ENCODE measurements at regions not wholly inside any gene's neighbourhood (a gene's known extent, or its start where the extent isn't known, plus 50 kb on each side); places are given as distances from the start of the nearest gene placed in this dataset.

DNA sequence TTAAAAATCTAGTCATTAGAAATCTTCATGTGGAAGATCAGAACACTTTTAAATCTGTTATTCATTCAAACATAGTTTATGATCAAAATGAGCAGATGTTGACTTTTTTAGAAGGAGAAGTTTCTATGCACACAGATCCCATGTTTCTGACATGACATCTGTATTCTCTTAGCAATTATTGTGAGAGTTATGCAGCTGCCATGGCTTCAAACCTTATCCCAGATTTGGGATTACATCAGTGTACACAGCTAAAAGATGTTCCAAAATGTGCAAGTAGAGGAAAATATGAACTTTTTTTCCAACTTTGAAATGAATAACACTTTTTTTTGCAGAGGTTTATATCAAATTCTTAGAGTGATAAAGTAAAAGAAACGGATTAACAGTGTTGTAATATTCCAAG, 1166.9 kb downstream of the ZPLD1 start (continued):
- TF ChIP-seq FOSL2 (IDR thresholded peaks at IDR 0.05) (no peak), FOSL2 (CRISPR knock-in tag; IDR thresholded peaks at IDR 0.05) (no peak), POLR2A (IDR thresholded peaks at IDR 0.05; ENCODE audit: low read length) (no peak)

DNA sequence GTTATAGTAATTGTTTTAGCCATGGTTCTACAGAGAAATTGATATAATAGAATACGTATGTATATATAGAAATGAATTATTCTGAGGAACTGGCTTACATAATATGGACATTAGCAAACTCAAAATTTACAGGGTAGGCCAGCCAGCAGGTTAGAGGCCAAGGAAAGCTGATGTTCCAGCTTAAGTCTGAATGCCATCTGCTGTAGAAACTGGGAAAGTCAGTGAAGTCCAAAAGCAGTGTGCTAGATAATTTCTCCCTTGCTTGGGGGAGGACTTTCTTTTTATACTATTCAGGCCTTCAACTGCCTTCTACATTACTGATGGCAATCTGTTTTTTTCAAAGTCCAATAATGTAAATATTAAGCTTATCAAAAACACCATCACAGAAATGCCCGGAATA, 1174.7 kb downstream of the ZPLD1 start:
- POLR2A ChIA-PET: no interaction called here
- Histone ChIP-seq H3K4me1 (no peaks in the 10 kb centered on the region), H3K9me3 (no peaks in the 10 kb centered on the region), H3K4me2 (no peak overlapping the region), H3K27ac (no peak overlapping the region), H3K4me3 (no peak overlapping the region)
- TF ChIP-seq MAFK (IDR thresholded peaks at IDR 0.05; ENCODE audit: partially characterized antibody) (no peak), RARB (CRISPR knock-in tag; IDR thresholded peaks at IDR 0.05) (no peak), ZFP36 (IDR thresholded peaks at IDR 0.05; ENCODE audit: borderline replicate concordance, partially characterized antibody) (no peak), ESRRA (IDR thresholded peaks at IDR 0.05; ENCODE audit: borderline replicate concordance, low read length) (no peak), EHF (CRISPR knock-in tag; IDR thresholded peaks at IDR 0.05) (no peak), SREBF2 (IDR thresholded peaks at IDR 0.05) (no peak), NR3C1 (IDR thresholded peaks at IDR 0.05) (no peak), POLR2AphosphoS2 (conservative IDR thresholded peaks at IDR 0.05; ENCODE audit: low read length) (no peak), ZSCAN20 (CRISPR knock-in tag; IDR thresholded peaks at IDR 0.05) (no peak), ZNF302 (CRISPR knock-in tag; IDR thresholded peaks at IDR 0.05) (no peak), HOXB5 (CRISPR knock-in tag; IDR thresholded peaks at IDR 0.05) (no peak), CBX8 (IDR thresholded peaks at IDR 0.05) (no peak), POLR2A (IDR thresholded peaks at IDR 0.05; ENCODE audit: low read length) (no peak), ZC3H11A (IDR thresholded peaks at IDR 0.05) (no peak)
- TF ChIP-seq, protein P1, sequence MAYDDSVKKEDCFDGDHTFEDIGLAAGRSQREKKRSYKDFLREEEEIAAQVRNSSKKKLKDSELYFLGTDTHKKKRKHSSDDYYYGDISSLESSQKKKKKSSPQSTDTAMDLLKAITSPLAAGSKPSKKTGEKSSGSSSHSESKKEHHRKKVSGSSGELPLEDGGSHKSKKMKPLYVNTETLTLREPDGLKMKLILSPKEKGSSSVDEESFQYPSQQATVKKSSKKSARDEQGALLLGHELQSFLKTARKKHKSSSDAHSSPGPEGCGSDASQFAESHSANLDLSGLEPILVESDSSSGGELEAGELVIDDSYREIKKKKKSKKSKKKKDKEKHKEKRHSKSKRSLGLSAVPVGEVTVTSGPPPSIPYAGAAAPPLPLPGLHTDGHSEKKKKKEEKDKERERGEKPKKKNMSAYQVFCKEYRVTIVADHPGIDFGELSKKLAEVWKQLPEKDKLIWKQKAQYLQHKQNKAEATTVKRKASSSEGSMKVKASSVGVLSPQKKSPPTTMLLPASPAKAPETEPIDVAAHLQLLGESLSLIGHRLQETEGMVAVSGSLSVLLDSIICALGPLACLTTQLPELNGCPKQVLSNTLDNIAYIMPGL (CRISPR knock-in tag; IDR thresholded peaks at IDR 0.05; ENCODE audit: borderline replicate concordance): no peak
- TF ChIP-seq, protein P2, sequence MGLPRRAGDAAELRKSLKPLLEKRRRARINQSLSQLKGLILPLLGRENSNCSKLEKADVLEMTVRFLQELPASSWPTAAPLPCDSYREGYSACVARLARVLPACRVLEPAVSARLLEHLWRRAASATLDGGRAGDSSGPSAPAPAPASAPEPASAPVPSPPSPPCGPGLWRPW (IDR thresholded peaks at IDR 0.05): no peak
- CTCF ChIA-PET: no interaction called here
- 51% methylated on average over 2 of the region's 2 CpGs for WGBS (ENCODE audit: missing lambda C conversion rate)
- ATAC-seq (no peak), DNase-seq (ENCODE audit: low read depth in 1 of 2, low spot score in 1 of 2) (no peak), FAIRE-seq (no peak)

DNA sequence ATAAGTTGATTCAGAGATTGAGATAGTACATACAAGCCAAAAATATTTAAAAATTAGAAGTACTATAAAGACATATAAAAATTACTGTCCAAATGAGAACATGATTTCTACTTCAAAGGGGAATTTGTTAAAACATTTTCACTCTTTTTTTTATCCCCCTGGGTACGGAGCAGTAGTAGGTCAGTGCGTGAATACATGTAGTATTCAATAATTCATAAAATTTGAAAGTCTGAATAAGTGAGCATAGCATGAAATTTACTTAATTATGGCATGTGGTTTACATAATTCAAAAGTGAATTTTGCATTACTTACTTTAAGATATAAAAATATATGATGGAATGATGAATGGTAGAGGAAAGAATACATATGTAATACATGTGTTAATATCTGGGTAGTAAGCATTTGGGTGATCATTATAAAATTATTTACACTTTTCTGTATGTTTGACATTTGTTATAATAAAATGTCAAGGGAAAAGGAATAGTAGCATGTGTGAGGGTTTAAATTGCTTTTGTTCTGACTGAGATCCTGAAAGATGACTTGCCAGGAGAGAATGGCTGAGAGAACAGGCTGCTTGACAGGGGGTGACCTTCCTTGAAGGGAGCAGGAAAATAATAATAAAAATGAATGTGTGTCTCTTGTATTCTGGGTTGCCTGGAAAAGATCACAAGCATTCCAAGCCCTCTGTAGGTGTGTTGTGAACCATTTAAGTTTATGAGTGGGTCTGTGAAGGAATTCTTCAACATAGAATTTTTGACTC, 1178.8 kb downstream of the ZPLD1 start:
- H3K4me2 ChIP-seq: no peak overlapping the region
- H3K9me3 ChIP-seq: no peaks in the 10 kb centered on the region
- no peak overlapping the region for H3K4me3 ChIP-seq
- FAIRE-seq: no peak
- no peak for ATAC-seq
- TF ChIP-seq JUN (IDR thresholded peaks at IDR 0.05): no peak
- TF ChIP-seq, protein P3, sequence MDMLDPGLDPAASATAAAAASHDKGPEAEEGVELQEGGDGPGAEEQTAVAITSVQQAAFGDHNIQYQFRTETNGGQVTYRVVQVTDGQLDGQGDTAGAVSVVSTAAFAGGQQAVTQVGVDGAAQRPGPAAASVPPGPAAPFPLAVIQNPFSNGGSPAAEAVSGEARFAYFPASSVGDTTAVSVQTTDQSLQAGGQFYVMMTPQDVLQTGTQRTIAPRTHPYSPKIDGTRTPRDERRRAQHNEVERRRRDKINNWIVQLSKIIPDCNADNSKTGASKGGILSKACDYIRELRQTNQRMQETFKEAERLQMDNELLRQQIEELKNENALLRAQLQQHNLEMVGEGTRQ (IDR thresholded peaks at IDR 0.05): no peak
- no peak for TF ChIP-seq HOXB5 (CRISPR knock-in tag; IDR thresholded peaks at IDR 0.05)
- TF ChIP-seq POLR2A (IDR thresholded peaks at IDR 0.05; ENCODE audit: low read length): no peak
- TF ChIP-seq KDM1A (IDR thresholded peaks at IDR 0.05; ENCODE audit: low read depth): no peak
- no peak for TF ChIP-seq MAFK (IDR thresholded peaks at IDR 0.05; ENCODE audit: partially characterized antibody)
- TF ChIP-seq ZC3H11A (IDR thresholded peaks at IDR 0.05): no peak
- H3K27ac ChIP-seq: no peak overlapping the region
- POLR2A ChIA-PET: no interaction called here
- no peaks in the 10 kb centered on the region for H3K4me1 ChIP-seq
- no peak for DNase-seq (ENCODE audit: low read depth in 1 of 2, low spot score in 1 of 2)
- CTCF ChIA-PET: no interaction called here
- 32% methylated on average over 2 of the region's 2 CpGs for WGBS (ENCODE audit: missing lambda C conversion rate)

DNA sequence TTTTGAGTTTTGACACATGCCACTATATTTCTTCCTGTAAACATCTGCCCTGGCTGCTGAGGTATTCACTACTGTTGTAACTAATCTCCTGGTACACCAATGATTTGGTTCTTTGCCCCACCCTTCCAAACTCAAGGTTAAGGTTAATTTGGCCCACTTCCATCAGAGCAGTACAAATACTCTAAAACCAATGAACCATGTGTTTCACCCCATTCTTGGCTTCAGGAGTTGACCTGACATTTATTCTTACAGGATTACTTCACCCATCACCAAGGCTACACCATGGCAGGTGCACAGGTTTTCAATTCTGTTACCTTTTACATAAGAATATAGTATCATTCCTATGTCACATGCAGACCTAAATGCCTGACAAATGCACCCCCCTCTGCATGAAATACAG, 1179.9 kb downstream of the ZPLD1 start:
- ChIA-PET CTCF (no interaction called here), POLR2A (no interaction called here)
- Histone ChIP-seq H3K4me2 (no peak overlapping the region), H3K4me3 (no peak overlapping the region), H3K4me1 (no peaks in the 10 kb centered on the region), H3K9me3 (no peaks in the 10 kb centered on the region), H3K27ac (no peak overlapping the region)
- TF ChIP-seq, protein P3 (IDR thresholded peaks at IDR 0.05): no peak
- no peak for TF ChIP-seq SMC3 (IDR thresholded peaks at IDR 0.05)
- TF ChIP-seq ZNF302 (CRISPR knock-in tag; IDR thresholded peaks at IDR 0.05): no peak
- no peak for TF ChIP-seq HDAC2 (IDR thresholded peaks at IDR 0.05)
- no peak for TF ChIP-seq MAZ (IDR thresholded peaks at IDR 0.05; ENCODE audit: borderline replicate concordance, low read depth, low read length)
- no peak for TF ChIP-seq EHF (CRISPR knock-in tag; IDR thresholded peaks at IDR 0.05)
- no peak for TF ChIP-seq KDM1A (IDR thresholded peaks at IDR 0.05; ENCODE audit: low read depth)
- TF ChIP-seq, protein P4, sequence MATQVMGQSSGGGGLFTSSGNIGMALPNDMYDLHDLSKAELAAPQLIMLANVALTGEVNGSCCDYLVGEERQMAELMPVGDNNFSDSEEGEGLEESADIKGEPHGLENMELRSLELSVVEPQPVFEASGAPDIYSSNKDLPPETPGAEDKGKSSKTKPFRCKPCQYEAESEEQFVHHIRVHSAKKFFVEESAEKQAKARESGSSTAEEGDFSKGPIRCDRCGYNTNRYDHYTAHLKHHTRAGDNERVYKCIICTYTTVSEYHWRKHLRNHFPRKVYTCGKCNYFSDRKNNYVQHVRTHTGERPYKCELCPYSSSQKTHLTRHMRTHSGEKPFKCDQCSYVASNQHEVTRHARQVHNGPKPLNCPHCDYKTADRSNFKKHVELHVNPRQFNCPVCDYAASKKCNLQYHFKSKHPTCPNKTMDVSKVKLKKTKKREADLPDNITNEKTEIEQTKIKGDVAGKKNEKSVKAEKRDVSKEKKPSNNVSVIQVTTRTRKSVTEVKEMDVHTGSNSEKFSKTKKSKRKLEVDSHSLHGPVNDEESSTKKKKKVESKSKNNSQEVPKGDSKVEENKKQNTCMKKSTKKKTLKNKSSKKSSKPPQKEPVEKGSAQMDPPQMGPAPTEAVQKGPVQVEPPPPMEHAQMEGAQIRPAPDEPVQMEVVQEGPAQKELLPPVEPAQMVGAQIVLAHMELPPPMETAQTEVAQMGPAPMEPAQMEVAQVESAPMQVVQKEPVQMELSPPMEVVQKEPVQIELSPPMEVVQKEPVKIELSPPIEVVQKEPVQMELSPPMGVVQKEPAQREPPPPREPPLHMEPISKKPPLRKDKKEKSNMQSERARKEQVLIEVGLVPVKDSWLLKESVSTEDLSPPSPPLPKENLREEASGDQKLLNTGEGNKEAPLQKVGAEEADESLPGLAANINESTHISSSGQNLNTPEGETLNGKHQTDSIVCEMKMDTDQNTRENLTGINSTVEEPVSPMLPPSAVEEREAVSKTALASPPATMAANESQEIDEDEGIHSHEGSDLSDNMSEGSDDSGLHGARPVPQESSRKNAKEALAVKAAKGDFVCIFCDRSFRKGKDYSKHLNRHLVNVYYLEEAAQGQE (IDR thresholded peaks at IDR 0.05): no peak
- ATAC-seq: no peak
- DNase-seq (ENCODE audit: low read depth in 1 of 2, low spot score in 1 of 2): no peak
- no peak for FAIRE-seq

All from A549 (cell line).